GM23248 (cell line): ENCODE measurements at regions not wholly inside any gene's neighbourhood (a gene's known extent, or its start where the extent isn't known, plus 50 kb on each side); places are given as distances from the start of the nearest gene placed in this dataset.

Experiments used
- DNase-seq: peaks from one replicate; pipeline ENCODE4 v3.0.0-alpha.2; 2015
- H2AFZ ChIP-seq: fragments of 200-600 bp; sonication (generic); 2 replicates; pipeline ENCODE4 v1.6.1; 2016; ENCODE audit warnings: antibody characterized with exemption
- H3F3A ChIP-seq: fragments of 200-600 bp; sonication (generic); 2 replicates; pipeline ENCODE4 v1.6.1; 2016; ENCODE audit warnings: mild to moderate bottlenecking, antibody characterized with exemption, mixed run types; ENCODE audit not compliant: insufficient read depth
- H3K27ac ChIP-seq: fragments of 200-600 bp; sonication (generic); 2 replicates; pipeline ENCODE4 v1.5.1; 2016; ENCODE audit warnings: mild to moderate bottlenecking
- H3K27me3 ChIP-seq: fragments of 200-600 bp; sonication (generic); replicated peaks from 2 replicates; pipeline ENCODE4 v1.6.1; 2016; ENCODE audit warnings: mild to moderate bottlenecking; ENCODE audit not compliant: insufficient read depth
- H3K36me3 ChIP-seq: fragments of 200-600 bp; sonication (generic); 2 replicates; pipeline ENCODE4 v1.6.1; 2016; ENCODE audit warnings: low read depth, mild to moderate bottlenecking
- H3K4me1 ChIP-seq: fragments of 200-600 bp; sonication (generic); 2 replicates; pipeline ENCODE4 v1.6.1; 2016; ENCODE audit warnings: mild to moderate bottlenecking; ENCODE audit not compliant: insufficient read depth
- H3K4me2 ChIP-seq: fragments of 200-600 bp; sonication (generic); one replicate; pipeline ENCODE4 v1.6.1; 2016; ENCODE audit warnings: mild to moderate bottlenecking; ENCODE audit not compliant: unreplicated experiment
- H3K4me3 ChIP-seq: fragments of 200-600 bp; sonication (generic); 2 replicates; pipeline ENCODE4 v1.5.1; 2016; ENCODE audit warnings: mild to moderate bottlenecking
- H3K79me2 ChIP-seq: fragments of 200-600 bp; sonication (generic); 2 replicates; pipeline ENCODE4 v1.6.1; 2016; ENCODE audit warnings: mild to moderate bottlenecking; ENCODE audit not compliant: insufficient read depth
- H3K9ac ChIP-seq: fragments of 200-600 bp; sonication (generic); 2 replicates; pipeline ENCODE4 v1.6.1; 2016; ENCODE audit warnings: mild to moderate bottlenecking
- H3K9me2 ChIP-seq: fragments of 200-600 bp; sonication (generic); 2 replicates; pipeline ENCODE4 v1.6.1; 2016; ENCODE audit warnings: mixed run types, mild to moderate bottlenecking, moderate library complexity; ENCODE audit not compliant: insufficient read depth
- H3K9me3 ChIP-seq: fragments of 200-600 bp; sonication (generic); one replicate; pipeline ENCODE4 v1.6.1; 2017; ENCODE audit warnings: low read depth
- H4K20me1 ChIP-seq: fragments of 200-600 bp; sonication (generic); 2 replicates; pipeline ENCODE4 v1.6.0; 2016; ENCODE audit not compliant: insufficient read depth
- EZH2 ChIP-seq: fragments of 200-600 bp; sonication (generic); IDR thresholded peaks from 2 replicates; pipeline ENCODE4 v1.6.1; 2018; ENCODE audit warnings: antibody characterized with exemption, mild to moderate bottlenecking; ENCODE audit not compliant: insufficient read depth, poor library complexity, severe bottlenecking
- EZH2phosphoT487 ChIP-seq: fragments of 200-600 bp; sonication (generic); IDR thresholded peaks from 2 replicates; pipeline ENCODE4 v1.6.1; 2018; ENCODE audit warnings: antibody characterized with exemption, moderate library complexity, mild to moderate bottlenecking, low read depth; ENCODE audit not compliant: insufficient read depth
- WGBS, 2 experiments: methylation state at CpG; one replicate each; pipeline ENCODE4 v1.1.6; 2015 to 2017; ENCODE audit warnings: low lambda C conversion rate in 2 of 2, low coverage in 1 of 2; ENCODE audit errors: missing lambda C conversion rate in 2 of 2; 5-methylcytosine and 5-hydroxymethylcytosine counted together
- in situ Hi-C: fragments of 300-500 bp; cut with MboI; formaldehyde crosslinking; loops from 2 replicates; pipeline ENCODE4 v1.15.0; 2020

- H2AFZ ChIP-seq: no peak overlapping the region
- H3K4me1 ChIP-seq: no peaks in the 10 kb centered on the region
- WGBS, 2 experiments: 0 to 2% methylated on average over 2 of the region's 2 CpGs
- no peaks in the 10 kb centered on the region for H3K79me2 ChIP-seq
- no peaks in the 10 kb centered on the region for H3K9me3 ChIP-seq
- in situ Hi-C loops: no loop called here
- TF ChIP-seq EZH2phosphoT487 (no peak), EZH2 (no peak)
- H4K20me1 ChIP-seq: no peaks in the 10 kb centered on the region
- no peaks in the 10 kb centered on the region for H3K27me3 ChIP-seq
- no peaks in the 10 kb centered on the region for H3K9me2 ChIP-seq
- H3K27ac ChIP-seq: no peak overlapping the region
- no peak overlapping the region for H3K4me3 ChIP-seq
- H3K9ac ChIP-seq: no peak overlapping the region
- no peak for DNase-seq
- no peaks in the 10 kb centered on the region for H3F3A ChIP-seq
- no peaks in the 10 kb centered on the region for H3K36me3 ChIP-seq
- H3K4me2 ChIP-seq: no peak overlapping the region
These were observed 428.1 kb upstream of the DACH1 start for GRCh38 chr13:72295153-72295552.

- Histone ChIP-seq H3K36me3 (no peaks in the 10 kb centered on the region), H2AFZ (no peak overlapping the region), H3K9me2 (no peaks in the 10 kb centered on the region), H3K4me1 (no peaks in the 10 kb centered on the region), H3K27ac (no peak overlapping the region), H3K9ac (no peak overlapping the region), H3K27me3 (no peaks in the 10 kb centered on the region), H3K79me2 (no peaks in the 10 kb centered on the region), H4K20me1 (no peaks in the 10 kb centered on the region), H3K4me3 (no peak overlapping the region), H3K9me3 (no peaks in the 10 kb centered on the region), H3K4me2 (no peak overlapping the region), H3F3A (no peaks in the 10 kb centered on the region)
- in situ Hi-C loops: no loop called here
- TF ChIP-seq EZH2phosphoT487 (no peak), EZH2 (no peak)
- WGBS, 2 experiments: 22 to 24% methylated on average over 1 of the region's 1 CpG
- no peak for DNase-seq
These were observed 426.2 kb upstream of the DACH1 start for GRCh38 chr13:72293206-72293605.

GRCh38 chr13:72290962-72291681 is 424.1 kb upstream of the DACH1 start:
- TF ChIP-seq EZH2phosphoT487 (no peak), EZH2 (no peak)
- Histone ChIP-seq H3K9me2 (no peaks in the 10 kb centered on the region), H3K4me1 (no peaks in the 10 kb centered on the region), H3K9me3 (peaks cover 3% of the 10 kb centered on the region), H4K20me1 (no peaks in the 10 kb centered on the region), H3K79me2 (no peaks in the 10 kb centered on the region), H3K4me2 (no peak overlapping the region), H3F3A (no peaks in the 10 kb centered on the region), H3K9ac (no peak overlapping the region), H3K36me3 (no peaks in the 10 kb centered on the region), H3K27me3 (no peaks in the 10 kb centered on the region), H3K4me3 (no peak overlapping the region), H2AFZ (no peak overlapping the region), H3K27ac (no peak overlapping the region)
- no peak for DNase-seq
- in situ Hi-C loops: no loop called here

- Histone ChIP-seq H3K9ac (no peak overlapping the region), H3K4me3 (no peak overlapping the region), H3K9me3 (peaks cover 3% of the 10 kb centered on the region), H4K20me1 (no peaks in the 10 kb centered on the region), H3K4me1 (no peaks in the 10 kb centered on the region), H3K27ac (no peak overlapping the region), H3F3A (no peaks in the 10 kb centered on the region), H3K27me3 (no peaks in the 10 kb centered on the region), H3K4me2 (no peak overlapping the region), H3K79me2 (no peaks in the 10 kb centered on the region), H3K9me2 (no peaks in the 10 kb centered on the region), H2AFZ (no peak overlapping the region), H3K36me3 (no peaks in the 10 kb centered on the region)
- in situ Hi-C loops: no loop called here
- DNase-seq: no peak
- no peak for TF ChIP-seq EZH2
- TF ChIP-seq EZH2phosphoT487: no peak
These were observed 419.4 kb upstream of the DACH1 start for GRCh38 chr13:72286421-72286820.

- Histone ChIP-seq H2AFZ (no peak overlapping the region), H3K4me3 (no peak overlapping the region), H3K4me2 (no peak overlapping the region), H3K36me3 (no peaks in the 10 kb centered on the region), H3K9ac (no peak overlapping the region), H3K9me3 (peaks cover 3% of the 10 kb centered on the region), H3F3A (no peaks in the 10 kb centered on the region), H3K9me2 (no peaks in the 10 kb centered on the region), H3K27me3 (no peaks in the 10 kb centered on the region), H3K4me1 (no peaks in the 10 kb centered on the region), H4K20me1 (no peaks in the 10 kb centered on the region), H3K27ac (no peak overlapping the region), H3K79me2 (no peaks in the 10 kb centered on the region)
- no peak for DNase-seq
- 4 to 6% methylated on average over 2 of the region's 2 CpGs for WGBS, 2 experiments
- no peak for TF ChIP-seq EZH2
- no peak for TF ChIP-seq EZH2phosphoT487
- in situ Hi-C loops: no loop called here
These were observed 417.8 kb upstream of the DACH1 start for GRCh38 chr13:72284791-72285190.
